ENCODE measurements at regions not wholly inside any gene's neighbourhood (a gene's known extent, or its start where the extent isn't known, plus 50 kb on each side); places are given as distances from the start of the nearest gene placed in this dataset.
"Not testable (repeated sequence)": the region's sequence is repeated elsewhere in the genome, so short reads cannot be mapped to it uniquely, and the experiment has no call there.

DNA sequence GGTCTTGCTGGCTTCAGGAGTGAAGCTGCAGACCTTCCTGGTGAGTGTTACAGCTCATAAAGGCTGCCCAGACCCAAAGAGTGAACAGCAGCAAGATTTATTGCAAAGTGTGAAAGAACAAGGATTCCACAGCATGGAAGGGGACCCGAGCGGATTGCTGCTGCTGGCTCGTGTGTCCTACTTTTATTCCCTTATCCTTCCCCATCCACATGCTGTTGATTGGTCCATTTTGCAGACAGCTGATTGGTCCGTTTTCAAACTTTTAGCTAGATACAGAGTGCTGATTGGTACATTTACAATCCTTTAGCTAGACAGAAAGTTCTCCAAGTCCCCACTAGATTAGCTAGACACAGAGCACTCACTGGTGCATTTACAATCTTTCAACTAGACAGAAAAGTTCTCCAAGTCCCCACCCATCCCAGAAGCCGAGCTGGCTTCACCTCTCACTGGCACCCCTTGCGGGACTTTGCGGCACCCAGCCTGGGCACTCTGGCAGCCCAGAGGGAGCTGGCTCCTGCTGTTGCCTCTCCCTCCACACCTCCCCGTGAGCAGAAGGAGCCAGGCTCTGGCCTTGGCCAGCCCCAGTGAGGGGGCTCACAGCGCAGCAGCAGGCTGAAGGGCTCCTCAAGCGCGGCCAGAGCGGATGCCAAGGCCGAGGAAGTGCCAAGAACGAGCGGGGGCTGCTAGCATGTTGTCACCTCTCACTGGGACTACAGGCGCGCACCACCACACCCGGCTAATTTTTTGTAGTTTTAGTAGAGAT lies 369.6 kb upstream of the POT1 start:
- no peak for DNase-seq (ENCODE audit: low read depth in 4 of 4, low spot score in 3 of 4)

GRCh38 chr7:125279961-125280360 lies 350.3 kb upstream of the POT1 start:
- DNase-seq (ENCODE audit: low read depth in 4 of 4, low spot score in 3 of 4): no peak

- no peak for DNase-seq (ENCODE audit: low read depth in 4 of 4, low spot score in 3 of 4)
Observed at GRCh38 chr7:125278318-125278717, 348.7 kb upstream of the POT1 start.

DNA sequence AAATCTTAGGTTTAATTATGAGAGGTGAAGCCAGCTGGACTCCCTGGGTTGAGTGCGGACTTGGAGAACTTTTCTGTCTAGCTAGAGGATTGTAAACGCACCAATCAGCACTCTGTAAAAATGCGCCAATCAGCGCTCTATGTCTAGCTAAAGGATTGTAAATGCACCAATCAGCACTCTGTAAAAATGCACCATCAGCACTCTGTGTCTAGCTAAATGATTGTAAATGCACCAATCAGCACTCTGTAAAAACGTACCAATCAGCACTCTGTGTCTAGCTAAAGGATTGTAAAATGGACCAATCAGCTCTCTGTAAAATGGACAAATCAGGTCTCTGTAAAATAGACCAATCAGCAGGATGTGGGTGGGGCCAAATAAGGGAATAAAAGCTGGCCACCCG lies 345.1 kb upstream of the POT1 start:
- not testable (repeated sequence) for DNase-seq (ENCODE audit: low read depth in 4 of 4, low spot score in 3 of 4)

DNA sequence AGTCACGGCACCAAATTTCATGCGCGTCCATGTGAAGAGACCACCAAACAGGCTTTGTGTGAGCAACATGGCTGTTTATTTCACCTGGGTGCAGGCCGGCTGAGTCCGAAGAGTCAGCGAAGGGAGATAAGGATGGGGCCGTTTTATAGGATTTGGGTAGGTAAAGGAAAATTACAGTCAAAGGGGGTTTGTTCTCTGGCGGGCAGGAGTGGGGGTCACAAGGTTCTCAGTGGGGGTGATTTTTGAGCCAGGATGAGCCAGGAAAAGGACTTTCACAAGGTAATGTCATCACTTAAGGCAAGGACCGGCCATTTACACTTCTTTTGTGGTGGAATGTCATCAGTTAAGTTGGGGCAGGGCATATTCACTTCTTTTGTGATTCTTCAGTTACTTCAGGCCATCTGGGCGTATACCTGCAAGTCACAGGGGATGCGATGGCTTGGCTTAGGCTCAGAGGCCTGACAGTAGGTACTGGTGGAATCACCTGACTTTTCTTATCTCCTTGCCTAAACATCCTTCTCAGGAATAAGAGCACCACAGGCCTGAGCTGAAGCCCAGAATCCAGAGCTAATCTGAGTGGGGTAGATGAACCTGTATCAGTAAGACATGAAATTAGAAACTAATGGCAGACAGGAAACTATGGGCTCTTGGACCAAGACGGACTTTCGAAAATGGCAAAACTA lies 334.7 kb upstream of the POT1 start:
- not testable (repeated sequence) for DNase-seq (ENCODE audit: low read depth in 4 of 4, low spot score in 3 of 4)

DNA sequence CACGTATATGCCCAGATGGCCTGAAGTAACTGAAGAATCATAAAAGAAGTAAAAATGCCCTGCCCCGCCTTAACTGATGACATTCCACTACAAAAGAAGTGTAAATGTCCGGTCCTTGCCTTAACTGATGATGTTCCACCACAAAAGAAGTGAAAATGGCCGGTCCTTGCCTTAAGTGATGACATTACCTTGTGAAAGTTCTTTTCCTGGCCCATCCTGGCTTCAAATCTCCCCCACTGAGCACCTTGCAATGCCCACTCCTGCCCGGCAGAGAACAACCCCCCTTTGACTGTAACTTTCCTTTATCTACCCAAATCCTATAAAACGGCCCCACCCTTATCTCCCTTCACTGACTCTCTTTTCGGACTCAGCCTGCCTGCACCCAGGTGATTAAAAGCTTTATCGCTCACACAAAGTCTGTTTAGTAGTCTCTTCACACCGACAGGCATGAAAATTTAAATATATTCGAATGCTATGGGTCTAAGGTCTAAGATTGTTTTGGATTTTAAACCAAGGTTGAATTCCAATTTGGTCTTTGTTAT lies 329.3 kb upstream of the POT1 start:
- DNase-seq (ENCODE audit: low read depth in 4 of 4, low spot score in 3 of 4): not testable (repeated sequence)

GRCh38 chr7:125257617-125258016 lies 328.0 kb upstream of the POT1 start:
- no peak for DNase-seq (ENCODE audit: low read depth in 4 of 4, low spot score in 3 of 4)

- DNase-seq (ENCODE audit: low read depth in 4 of 4, low spot score in 3 of 4): peak in 3 of 4 donors; percentile 8 to 32 (median 16)
Observed at GRCh38 chr7:125256446-125256845, 326.8 kb upstream of the POT1 start.

- no peak for DNase-seq (ENCODE audit: low read depth in 4 of 4, low spot score in 3 of 4)
Observed at GRCh38 chr7:125255810-125256209, 326.2 kb upstream of the POT1 start.

DNA sequence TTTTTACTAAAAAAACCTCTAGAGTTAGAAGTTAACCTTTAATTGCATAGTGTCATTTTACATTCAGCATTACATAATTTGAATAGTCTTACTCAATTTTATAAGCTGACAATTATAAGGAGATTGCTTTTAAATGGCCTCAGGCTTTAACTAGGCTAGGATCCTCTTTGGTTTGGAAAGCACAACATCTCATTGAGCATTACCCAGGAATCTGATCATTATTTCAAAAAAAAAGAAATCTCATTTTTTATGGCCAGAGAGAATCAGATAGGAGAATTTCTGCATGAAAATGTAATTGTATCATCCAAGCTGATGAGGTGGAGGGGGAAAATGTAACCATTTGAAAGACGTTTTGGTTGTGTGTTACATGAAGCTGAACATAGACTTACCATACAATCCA lies 324.9 kb upstream of the POT1 start:
- DNase-seq (ENCODE audit: low read depth in 4 of 4, low spot score in 3 of 4): no peak

DNA sequence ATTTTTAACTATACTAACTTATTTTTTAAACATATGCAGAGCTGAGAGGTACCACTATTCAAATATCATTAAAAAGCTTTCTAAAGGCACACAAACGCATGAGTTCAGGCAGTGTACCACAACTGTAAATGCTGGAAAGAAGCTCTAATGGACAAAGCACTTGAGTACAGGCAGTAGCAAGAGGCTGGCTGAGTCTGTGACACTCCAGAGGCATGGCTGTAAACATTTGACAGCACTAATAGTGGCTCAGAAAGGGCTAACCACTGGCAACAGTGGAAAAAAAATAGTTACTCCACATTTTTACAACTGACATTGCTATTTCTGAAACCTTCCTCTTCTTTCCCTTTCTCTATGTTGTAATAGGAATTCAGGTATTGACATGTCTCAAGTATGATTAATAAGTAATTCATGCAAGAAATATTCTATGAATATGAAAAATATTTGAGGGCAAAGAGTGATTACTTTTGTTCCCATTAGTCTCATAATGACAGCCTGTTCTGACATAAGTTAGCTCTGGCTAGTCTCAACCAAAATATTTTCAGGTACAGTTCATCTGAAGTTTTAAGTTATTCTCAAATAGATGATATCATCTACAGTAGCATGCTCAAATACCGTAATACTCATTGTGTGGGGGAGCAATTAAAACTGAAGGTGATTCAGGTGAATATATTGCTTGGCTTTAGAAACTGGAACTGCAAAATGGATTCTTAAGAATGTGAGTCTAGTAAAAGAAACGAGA lies 324.0 kb upstream of the POT1 start:
- peak in 1 of 4 donors; percentile 2 for DNase-seq (ENCODE audit: low read depth in 4 of 4, low spot score in 3 of 4)

DNA sequence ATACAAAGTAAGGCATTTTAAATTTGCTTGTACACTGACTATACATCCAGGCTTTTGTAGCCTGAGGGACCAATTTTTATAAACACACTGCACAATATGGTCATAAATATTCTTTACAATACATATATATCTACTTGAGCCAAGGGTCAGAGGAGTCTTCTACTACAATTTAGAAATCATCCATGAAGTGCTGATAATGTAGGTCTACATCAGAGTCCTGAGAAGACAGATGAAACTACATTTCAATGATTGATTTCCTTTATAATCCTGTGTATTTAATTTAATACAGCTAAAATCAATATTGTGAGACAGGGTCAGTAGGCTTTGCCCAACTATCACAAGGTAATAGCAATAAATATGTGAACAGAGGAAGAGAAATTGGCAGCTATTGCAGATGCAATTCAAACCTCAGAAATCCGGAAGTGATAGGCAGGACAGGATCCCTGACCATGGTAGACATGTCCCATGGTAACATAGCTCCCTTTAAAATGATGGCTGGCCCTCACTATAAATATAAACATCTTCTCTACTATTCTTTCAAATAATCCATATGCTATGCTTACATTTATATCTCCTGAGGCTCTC lies 318.0 kb upstream of the POT1 start:
- DNase-seq (ENCODE audit: low read depth in 4 of 4, low spot score in 3 of 4): no peak

DNA sequence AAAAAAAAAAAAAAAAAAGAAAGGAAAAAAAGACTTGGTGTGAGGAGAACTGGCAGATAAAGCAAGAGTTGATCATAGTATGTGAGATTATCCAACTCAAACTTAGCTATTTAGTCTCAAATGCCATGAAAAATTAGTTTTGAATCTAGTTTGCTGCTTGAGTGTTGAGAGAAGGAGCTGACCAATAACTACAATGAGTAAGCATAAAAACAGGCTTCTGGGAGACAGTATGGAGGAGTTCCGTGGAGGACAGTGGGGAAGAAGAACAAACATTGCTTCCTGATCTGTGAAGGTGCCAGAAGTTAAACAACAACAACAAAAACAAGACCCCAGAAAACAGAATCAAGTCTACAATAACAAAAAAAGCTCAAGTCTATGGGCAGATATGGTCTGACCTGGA lies 317.1 kb upstream of the POT1 start:
- no peak for DNase-seq (ENCODE audit: low read depth in 4 of 4, low spot score in 3 of 4)

- no peak for DNase-seq (ENCODE audit: low read depth in 4 of 4, low spot score in 3 of 4)
Observed at GRCh38 chr7:125241548-125241947, 311.9 kb upstream of the POT1 start.

DNA sequence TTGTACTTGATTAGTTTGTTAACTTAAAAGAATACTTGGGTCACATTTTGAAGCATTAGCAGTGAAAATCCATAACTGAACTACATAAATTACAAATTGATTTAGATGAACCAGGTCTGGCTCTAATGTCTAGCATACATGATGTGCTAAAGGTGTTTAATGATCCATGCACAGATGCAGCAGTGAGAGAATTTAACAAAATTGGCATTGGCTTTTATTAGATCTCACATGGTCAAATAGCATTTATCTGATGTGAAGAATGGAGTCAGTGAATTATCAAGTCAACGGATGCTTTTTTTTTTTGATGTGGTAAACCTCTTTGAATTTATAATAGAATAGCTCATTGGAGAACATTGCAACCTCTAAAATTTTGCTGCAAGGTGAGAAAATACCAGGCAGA lies 293.0 kb upstream of the POT1 start:
- DNase-seq (ENCODE audit: low read depth in 4 of 4, low spot score in 3 of 4): no peak

- DNase-seq (ENCODE audit: low read depth in 4 of 4, low spot score in 3 of 4): no peak
Observed at GRCh38 chr7:125218076-125218475, 288.5 kb upstream of the POT1 start.

- no peak for DNase-seq (ENCODE audit: low read depth in 4 of 4, low spot score in 3 of 4)
Observed at GRCh38 chr7:125201002-125201401, 271.4 kb upstream of the POT1 start.

DNA sequence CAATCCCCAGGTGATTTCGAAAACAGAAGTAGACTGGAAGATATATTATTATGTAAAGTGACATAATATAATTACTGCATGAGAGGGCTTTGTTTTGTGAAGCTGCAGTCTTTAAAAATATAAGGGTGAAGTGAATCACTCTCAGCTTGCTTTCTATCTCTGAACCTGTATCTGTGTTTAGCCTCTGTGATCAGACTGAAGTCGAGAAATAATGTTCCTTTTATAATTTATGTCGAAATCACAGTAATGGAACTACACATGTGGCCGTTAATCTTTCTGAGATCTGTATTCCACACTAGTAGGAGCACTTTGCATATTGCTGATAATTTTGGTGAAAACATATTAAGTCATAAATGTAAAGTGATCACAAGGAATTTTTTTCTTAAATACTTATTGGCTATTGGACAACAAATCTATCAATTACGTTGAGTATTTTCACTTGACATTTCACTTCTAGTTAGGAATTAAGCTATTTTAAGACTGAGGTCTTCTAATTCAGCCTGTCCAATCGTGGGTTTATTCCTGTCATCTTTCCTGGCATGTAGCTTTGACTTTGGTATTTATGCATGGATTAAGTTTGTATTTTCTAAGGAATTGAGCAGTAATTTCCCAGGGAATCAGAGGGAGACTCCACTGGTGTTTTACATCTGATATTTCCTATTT lies 268.2 kb upstream of the POT1 start:
- no peak for DNase-seq (ENCODE audit: low read depth in 4 of 4, low spot score in 3 of 4)

GRCh38 chr7:125195156-125195555 lies 265.5 kb upstream of the POT1 start:
- DNase-seq (ENCODE audit: low read depth in 4 of 4, low spot score in 3 of 4): no peak

DNA sequence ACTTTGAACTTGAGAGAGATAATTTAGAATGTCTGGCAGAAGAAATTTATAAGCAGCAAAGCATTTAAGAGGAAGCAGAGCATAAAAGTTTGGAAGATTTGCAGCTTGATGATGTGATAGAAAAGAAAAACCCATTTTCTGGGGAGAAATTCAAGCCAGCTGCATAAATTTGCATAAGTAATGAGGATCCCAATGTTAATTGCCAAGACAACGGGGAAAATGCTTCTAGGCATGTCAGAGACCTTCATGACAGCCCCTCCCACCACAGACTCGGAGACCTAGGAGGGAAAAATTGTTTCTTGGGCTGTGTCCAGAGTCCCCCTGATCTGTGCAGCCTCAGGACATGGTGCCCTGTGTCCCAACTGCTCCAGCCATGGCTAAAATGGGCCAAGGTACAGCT lies 263.6 kb upstream of the POT1 start:
- no peak for DNase-seq (ENCODE audit: low read depth in 4 of 4, low spot score in 3 of 4)

Data from left renal pelvis (tissue), 4 donors.